ENCODE measurements at regions not wholly inside any gene's neighbourhood (a gene's known extent, or its start where the extent isn't known, plus 50 kb on each side); places are given as distances from the start of the nearest gene placed in this dataset.

DNA sequence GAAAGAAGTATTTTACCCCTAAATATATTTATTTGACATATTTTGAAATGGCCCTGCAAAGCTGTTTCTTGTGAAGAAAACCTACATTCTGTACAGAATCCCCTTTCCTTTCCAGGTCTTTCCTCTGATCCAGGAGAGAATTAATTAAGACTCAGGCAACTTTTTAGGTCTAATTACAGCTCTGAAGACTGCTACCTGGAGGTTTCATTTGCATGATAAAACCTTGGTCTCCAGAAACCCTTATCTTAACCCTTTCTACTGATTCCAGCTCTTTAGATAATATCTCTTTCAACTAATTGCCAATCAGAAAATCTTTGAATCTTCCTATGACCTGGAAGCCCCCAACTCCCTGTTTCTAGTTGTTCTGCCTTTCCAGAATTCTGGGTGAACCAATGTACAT lies 224.0 kb downstream of the FAM47A start:
- TF ChIP-seq, protein P1, sequence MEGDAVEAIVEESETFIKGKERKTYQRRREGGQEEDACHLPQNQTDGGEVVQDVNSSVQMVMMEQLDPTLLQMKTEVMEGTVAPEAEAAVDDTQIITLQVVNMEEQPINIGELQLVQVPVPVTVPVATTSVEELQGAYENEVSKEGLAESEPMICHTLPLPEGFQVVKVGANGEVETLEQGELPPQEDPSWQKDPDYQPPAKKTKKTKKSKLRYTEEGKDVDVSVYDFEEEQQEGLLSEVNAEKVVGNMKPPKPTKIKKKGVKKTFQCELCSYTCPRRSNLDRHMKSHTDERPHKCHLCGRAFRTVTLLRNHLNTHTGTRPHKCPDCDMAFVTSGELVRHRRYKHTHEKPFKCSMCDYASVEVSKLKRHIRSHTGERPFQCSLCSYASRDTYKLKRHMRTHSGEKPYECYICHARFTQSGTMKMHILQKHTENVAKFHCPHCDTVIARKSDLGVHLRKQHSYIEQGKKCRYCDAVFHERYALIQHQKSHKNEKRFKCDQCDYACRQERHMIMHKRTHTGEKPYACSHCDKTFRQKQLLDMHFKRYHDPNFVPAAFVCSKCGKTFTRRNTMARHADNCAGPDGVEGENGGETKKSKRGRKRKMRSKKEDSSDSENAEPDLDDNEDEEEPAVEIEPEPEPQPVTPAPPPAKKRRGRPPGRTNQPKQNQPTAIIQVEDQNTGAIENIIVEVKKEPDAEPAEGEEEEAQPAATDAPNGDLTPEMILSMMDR (optimal IDR thresholded peaks at IDR 0.05 in 1 of 3, IDR thresholded peaks at IDR 0.05 in 1 of 3, conservative IDR thresholded peaks at IDR 0.05 in 1 of 3; ENCODE audit: extremely low read depth in 1 of 3, insufficient read depth in 2 of 3, low read length in 3 of 3): no peak
- no peak for TF ChIP-seq EZH2 (IDR thresholded peaks at IDR 0.05; ENCODE audit: low read length)
